AG04450 (cell line): ENCODE measurements at regions not wholly inside any gene's neighbourhood (a gene's known extent, or its start where the extent isn't known, plus 50 kb on each side); places are given as distances from the start of the nearest gene placed in this dataset.

Source experiments
- CTCF ChIA-PET: fragments of 300-600, 350-600 bp; formaldehyde crosslinking; extraction: SDS; loops from one replicate; lab custom pipeline; 2022; ENCODE audit warnings: antibody characterized with exemption, inconsistent platforms; lab: Charles Lee
- POLR2A ChIA-PET: fragments of 350-600 bp; formaldehyde crosslinking; extraction: SDS; loops from one replicate; lab custom pipeline; 2021; ENCODE audit warnings: antibody characterized with exemption, inconsistent platforms; lab: Yijun Ruan, JAX
- DNase-seq: peaks from one replicate; pipeline ENCODE4 v3.0.0-alpha.2; 2011; ENCODE audit warnings: low read depth, low spot score
- H3K27ac ChIP-seq: one replicate; pipeline ENCODE4 v1.5.1; 2012; ENCODE audit warnings: low read depth, low read length, control low read depth
- H3K27me3 ChIP-seq: one replicate; pipeline ENCODE4 v1.6.0; 2012; ENCODE audit warnings: low read length; ENCODE audit not compliant: control insufficient read depth, insufficient read depth
- H3K4me3 ChIP-seq: 2 replicates; pipeline ENCODE4 v1.5.1; 2011; ENCODE audit warnings: mild to moderate bottlenecking, low read depth, low read length, control low read depth
- H3K9me3 ChIP-seq: 2 replicates; pipeline ENCODE4 v1.5.1; 2012; ENCODE audit warnings: low read length; ENCODE audit not compliant: control insufficient read depth, insufficient read depth
- CTCF ChIP-seq: IDR thresholded peaks from 2 replicates; pipeline ENCODE4 v1.5.1; 2011; ENCODE audit warnings: low read depth, low read length, control low read depth, inconsistent platforms

- Histone ChIP-seq H3K27ac (no peak overlapping the region), H3K4me3 (no peak overlapping the region), H3K9me3 (no peaks in the 10 kb centered on the region), H3K27me3 (no peaks in the 10 kb centered on the region)
- ChIA-PET CTCF (interaction anchor here (0.6 kb wide), 1 partner anchor 65 kb away, joined by 3 read pairs; no protein-coding TSS in a partner anchor), POLR2A (no interaction called here)
- DNase-seq = no peak
- no peak for TF ChIP-seq CTCF
These were observed 246.7 kb downstream of the SMAD2 start for GRCh38 chr18:47683774-47684173.

- Histone ChIP-seq H3K4me3 (no peak overlapping the region), H3K27me3 (no peaks in the 10 kb centered on the region), H3K27ac (no peak overlapping the region), H3K9me3 (no peaks in the 10 kb centered on the region)
- DNase-seq = no peak
- CTCF ChIA-PET = no interaction called here
- POLR2A ChIA-PET = no interaction called here
- TF ChIP-seq CTCF = no peak
These were observed 247.6 kb downstream of the SMAD2 start for GRCh38 chr18:47682876-47683275.

- H3K9me3 ChIP-seq = no peaks in the 10 kb centered on the region
- ChIA-PET POLR2A (no interaction called here), CTCF (no interaction called here)
- no peak overlapping the region for H3K4me3 ChIP-seq
- TF ChIP-seq CTCF = no peak
- H3K27me3 ChIP-seq = no peaks in the 10 kb centered on the region
- H3K27ac ChIP-seq = no peak overlapping the region
- no peak for DNase-seq
These were observed 250.0 kb downstream of the SMAD2 start for GRCh38 chr18:47680488-47680887.

GRCh38 chr18:47679864-47680263 is 250.6 kb downstream of the SMAD2 start:
- no peak for TF ChIP-seq CTCF
- ChIA-PET POLR2A (no interaction called here), CTCF (no interaction called here)
- DNase-seq = no peak
- Histone ChIP-seq H3K27me3 (no peaks in the 10 kb centered on the region), H3K9me3 (no peaks in the 10 kb centered on the region), H3K4me3 (no peak overlapping the region), H3K27ac (no peak overlapping the region)

GRCh38 chr18:47677952-47678351 is 252.5 kb downstream of the SMAD2 start:
- ChIA-PET POLR2A (no interaction called here), CTCF (no interaction called here)
- no peak for DNase-seq
- no peak overlapping the region for H3K4me3 ChIP-seq
- no peak overlapping the region for H3K27ac ChIP-seq
- no peaks in the 10 kb centered on the region for H3K27me3 ChIP-seq
- TF ChIP-seq CTCF = no peak
- no peaks in the 10 kb centered on the region for H3K9me3 ChIP-seq
